ENCODE measurements at regions not wholly inside any gene's neighbourhood (a gene's known extent, or its start where the extent isn't known, plus 50 kb on each side); places are given as distances from the start of the nearest gene placed in this dataset.
A peak's percentile ranks its signal among the peaks of the same experiment; 100 is the strongest.

GRCh38 chr5:148913985-148914431 is 87.6 kb downstream of the ADRB2 start:
- Histone ChIP-seq H3K4me2 (ENCODE audit: control insufficient read depth, extremely low read depth, insufficient read depth, low read depth, low read length) (peak overlapping the region; percentile 81), H2AFZ (ENCODE audit: control insufficient read depth, low read length) (no peak overlapping the region), H3K27me3 (ENCODE audit: control insufficient read depth, extremely low read depth, insufficient read depth, low read length) (no peaks in the 10 kb centered on the region), H3K27ac (ENCODE audit: control insufficient read depth, insufficient read depth, low read length) (peak overlapping the region; percentile 99), H3K79me2 (ENCODE audit: control insufficient read depth, insufficient read depth, low read length) (no peaks in the 10 kb centered on the region), H3K36me3 (ENCODE audit: control insufficient read depth in 2 of 2, extremely low read depth in 1 of 2, insufficient read depth in 2 of 2, low read length in 2 of 2) (no peaks in the 10 kb centered on the region), H3K9me1 (ENCODE audit: control insufficient read depth, extremely low read depth, insufficient read depth, low read length) (peaks cover 3% of the 10 kb centered on the region), H3K4me3 (ENCODE audit: control insufficient read depth in 2 of 3, extremely low read depth in 1 of 3, insufficient read depth in 2 of 3, low read depth in 1 of 3, low read length in 3 of 3) (peak overlapping the region in 1 of 3 experiments; percentile 17), H3K4me1 (ENCODE audit: control insufficient read depth, extremely low read depth, insufficient read depth, low read length) (peaks cover 78% of the 10 kb centered on the region), H4K20me1 (ENCODE audit: control insufficient read depth, extremely low read depth, insufficient read depth, low read length) (no peaks in the 10 kb centered on the region), H3K9me3 (ENCODE audit: control insufficient read depth, low read depth, low read length) (no peaks in the 10 kb centered on the region), H3K9ac (ENCODE audit: control insufficient read depth, extremely low read depth, insufficient read depth, low read length) (peak overlapping the region; percentile 85)
- DNase-seq (ENCODE audit: low read depth, low spot score): peak; percentile 98
- dilution Hi-C loops (cut with MboI; ENCODE audit: extremely low pct_ligation_motif_present, low sequenced_read_pairs): no loop called here
- TF ChIP-seq CTCF (optimal IDR thresholded peaks at IDR 0.05 in 1 of 3, IDR thresholded peaks at IDR 0.05 in 1 of 3, conservative IDR thresholded peaks at IDR 0.05 in 1 of 3; ENCODE audit: extremely low read depth in 1 of 3, insufficient read depth in 2 of 3, low read length in 3 of 3) (no peak), EZH2 (IDR thresholded peaks at IDR 0.05; ENCODE audit: low read length) (no peak)
- peak; percentile 82 for FAIRE-seq

DNA sequence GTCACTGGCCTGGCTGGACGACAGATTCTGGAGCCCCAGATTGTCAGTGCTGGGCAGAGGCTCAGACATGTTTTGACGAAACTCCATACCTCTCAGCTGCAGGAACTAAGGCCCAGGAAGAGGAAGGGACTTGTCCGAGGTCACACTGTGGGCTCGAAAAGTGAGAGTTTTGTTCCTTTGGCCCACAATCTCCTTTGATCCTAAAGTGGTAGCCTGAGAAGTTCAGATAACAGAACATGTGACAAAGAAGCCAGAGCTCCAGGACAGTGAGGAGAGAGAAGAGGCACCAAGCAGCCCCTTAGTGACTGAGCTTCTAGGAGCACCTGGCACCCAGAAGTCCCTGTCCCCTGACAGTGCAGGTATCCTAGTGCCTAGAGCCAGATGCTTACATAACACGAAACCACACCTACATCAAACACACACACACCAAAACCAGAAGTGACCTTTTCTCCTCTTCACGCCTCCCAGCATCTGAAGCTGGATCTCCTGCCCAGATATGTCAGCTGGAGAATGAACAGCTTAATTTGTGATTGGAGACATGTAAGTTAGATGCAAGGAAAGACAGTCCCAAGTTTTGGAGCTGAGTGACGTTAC is 88.9 kb downstream of the ADRB2 start:
- Histone ChIP-seq H3K27me3 (ENCODE audit: control insufficient read depth, extremely low read depth, insufficient read depth, low read length) (no peaks in the 10 kb centered on the region), H3K4me2 (ENCODE audit: control insufficient read depth, extremely low read depth, insufficient read depth, low read depth, low read length) (peak overlapping the region; percentile 55), H3K9me1 (ENCODE audit: control insufficient read depth, extremely low read depth, insufficient read depth, low read length) (peaks cover 3% of the 10 kb centered on the region), H3K36me3 (ENCODE audit: control insufficient read depth in 2 of 2, extremely low read depth in 1 of 2, insufficient read depth in 2 of 2, low read length in 2 of 2) (no peaks in the 10 kb centered on the region), H4K20me1 (ENCODE audit: control insufficient read depth, extremely low read depth, insufficient read depth, low read length) (no peaks in the 10 kb centered on the region), H3K9me3 (ENCODE audit: control insufficient read depth, low read depth, low read length) (no peaks in the 10 kb centered on the region), H2AFZ (ENCODE audit: control insufficient read depth, low read length) (peak overlapping the region; percentile 66), H3K79me2 (ENCODE audit: control insufficient read depth, insufficient read depth, low read length) (no peaks in the 10 kb centered on the region), H3K27ac (ENCODE audit: control insufficient read depth, insufficient read depth, low read length) (peak overlapping the region; percentile 99), H3K9ac (ENCODE audit: control insufficient read depth, extremely low read depth, insufficient read depth, low read length) (peak overlapping the region; percentile 85), H3K4me3 (ENCODE audit: control insufficient read depth in 2 of 3, extremely low read depth in 1 of 3, insufficient read depth in 2 of 3, low read depth in 1 of 3, low read length in 3 of 3) (no peak overlapping the region), H3K4me1 (ENCODE audit: control insufficient read depth, extremely low read depth, insufficient read depth, low read length) (peaks cover 64% of the 10 kb centered on the region)
- DNase-seq (ENCODE audit: low read depth, low spot score): no peak
- FAIRE-seq: peak; percentile 67
- dilution Hi-C loops (cut with MboI; ENCODE audit: extremely low pct_ligation_motif_present, low sequenced_read_pairs): no loop called here
- TF ChIP-seq EZH2 (IDR thresholded peaks at IDR 0.05; ENCODE audit: low read length) (no peak), CTCF (optimal IDR thresholded peaks at IDR 0.05 in 1 of 3, IDR thresholded peaks at IDR 0.05 in 1 of 3, conservative IDR thresholded peaks at IDR 0.05 in 1 of 3; ENCODE audit: extremely low read depth in 1 of 3, insufficient read depth in 2 of 3, low read length in 3 of 3) (no peak)
